ENCODE measurements at regions not wholly inside any gene's neighbourhood (a gene's known extent, or its start where the extent isn't known, plus 50 kb on each side); places are given as distances from the start of the nearest gene placed in this dataset.
"Not testable (repeated sequence)": the region's sequence is repeated elsewhere in the genome, so short reads cannot be mapped to it uniquely, and the experiment has no call there.

- no peaks in the 10 kb centered on the region for H3K36me3 Mint-ChIP-seq (ENCODE audit: low read depth)
- no peaks in the 10 kb centered on the region for H3K4me1 Mint-ChIP-seq (ENCODE audit: low read depth)
- no peaks in the 10 kb centered on the region for H3K27me3 Mint-ChIP-seq (ENCODE audit: low read depth)
- no peak for DNase-seq (ENCODE audit: low spot score)
- no peak overlapping the region for H3K4me3 Mint-ChIP-seq
- H3K27ac Mint-ChIP-seq, result no peak overlapping the region
- peaks cover 29% of the 10 kb centered on the region for H3K9me3 Mint-ChIP-seq
These were observed 650.9 kb downstream of the CCDC85A start for GRCh38 chr2:56834686-56835085.

- H3K4me3 Mint-ChIP-seq; H3K27ac Mint-ChIP-seq; H3K36me3 Mint-ChIP-seq (ENCODE audit: low read depth); H3K4me1 Mint-ChIP-seq (ENCODE audit: low read depth); H3K27me3 Mint-ChIP-seq (ENCODE audit: low read depth); DNase-seq (ENCODE audit: low spot score): not testable (repeated sequence)
- peaks cover 27% of the 10 kb centered on the region for H3K9me3 Mint-ChIP-seq
These were observed 656.2 kb downstream of the CCDC85A start for GRCh38 chr2:56840009-56840408.

GRCh38 chr2:56860991-56861390 is 677.2 kb downstream of the CCDC85A start:
- Mint-ChIP-seq H3K4me3 (no peak overlapping the region), H3K9me3 (peaks cover 46% of the 10 kb centered on the region), H3K36me3 (ENCODE audit: low read depth) (no peaks in the 10 kb centered on the region), H3K4me1 (ENCODE audit: low read depth) (no peaks in the 10 kb centered on the region), H3K27ac (no peak overlapping the region), H3K27me3 (ENCODE audit: low read depth) (no peaks in the 10 kb centered on the region)
- no peak for DNase-seq (ENCODE audit: low spot score)

GRCh38 chr2:56871644-56872043 is 687.9 kb downstream of the CCDC85A start:
- no peak overlapping the region for H3K4me3 Mint-ChIP-seq
- no peak overlapping the region for H3K27ac Mint-ChIP-seq
- H3K36me3 Mint-ChIP-seq (ENCODE audit: low read depth), result no peaks in the 10 kb centered on the region
- no peaks in the 10 kb centered on the region for H3K4me1 Mint-ChIP-seq (ENCODE audit: low read depth)
- DNase-seq (ENCODE audit: low spot score), result no peak
- no peaks in the 10 kb centered on the region for H3K27me3 Mint-ChIP-seq (ENCODE audit: low read depth)
- peaks cover 48% of the 10 kb centered on the region for H3K9me3 Mint-ChIP-seq

- peaks cover 37% of the 10 kb centered on the region for H3K9me3 Mint-ChIP-seq
- no peaks in the 10 kb centered on the region for H3K36me3 Mint-ChIP-seq (ENCODE audit: low read depth)
- no peak for DNase-seq (ENCODE audit: low spot score)
- H3K4me3 Mint-ChIP-seq, result no peak overlapping the region
- no peak overlapping the region for H3K27ac Mint-ChIP-seq
- H3K4me1 Mint-ChIP-seq (ENCODE audit: low read depth), result no peaks in the 10 kb centered on the region
- H3K27me3 Mint-ChIP-seq (ENCODE audit: low read depth), result no peaks in the 10 kb centered on the region
These were observed 690.9 kb downstream of the CCDC85A start for GRCh38 chr2:56874717-56875116.

- Mint-ChIP-seq H3K9me3 (peaks cover 20% of the 10 kb centered on the region), H3K4me1 (ENCODE audit: low read depth) (no peaks in the 10 kb centered on the region), H3K36me3 (ENCODE audit: low read depth) (no peaks in the 10 kb centered on the region), H3K4me3 (no peak overlapping the region), H3K27me3 (ENCODE audit: low read depth) (no peaks in the 10 kb centered on the region), H3K27ac (no peak overlapping the region)
- DNase-seq (ENCODE audit: low spot score), result no peak
These were observed 705.9 kb downstream of the CCDC85A start for GRCh38 chr2:56889738-56890137.

- Mint-ChIP-seq H3K27ac (no peak overlapping the region), H3K36me3 (ENCODE audit: low read depth) (no peaks in the 10 kb centered on the region), H3K4me3 (no peak overlapping the region), H3K9me3 (peaks cover 20% of the 10 kb centered on the region), H3K4me1 (ENCODE audit: low read depth) (no peaks in the 10 kb centered on the region), H3K27me3 (ENCODE audit: low read depth) (no peaks in the 10 kb centered on the region)
- DNase-seq (ENCODE audit: low spot score), result no peak
These were observed 708.6 kb downstream of the CCDC85A start for GRCh38 chr2:56892382-56892781.

- Mint-ChIP-seq H3K36me3 (ENCODE audit: low read depth) (no peaks in the 10 kb centered on the region), H3K27ac (no peak overlapping the region), H3K4me3 (no peak overlapping the region), H3K9me3 (peaks cover 21% of the 10 kb centered on the region), H3K27me3 (ENCODE audit: low read depth) (no peaks in the 10 kb centered on the region), H3K4me1 (ENCODE audit: low read depth) (no peaks in the 10 kb centered on the region)
- no peak for DNase-seq (ENCODE audit: low spot score)
These were observed 715.2 kb downstream of the CCDC85A start for GRCh38 chr2:56898986-56899385.

- Mint-ChIP-seq H3K36me3 (ENCODE audit: low read depth) (no peaks in the 10 kb centered on the region), H3K4me3 (no peak overlapping the region), H3K27me3 (ENCODE audit: low read depth) (no peaks in the 10 kb centered on the region), H3K27ac (no peak overlapping the region), H3K4me1 (ENCODE audit: low read depth) (no peaks in the 10 kb centered on the region), H3K9me3 (peaks cover 52% of the 10 kb centered on the region)
- DNase-seq (ENCODE audit: low spot score), result no peak
These were observed 728.7 kb downstream of the CCDC85A start for GRCh38 chr2:56912490-56912889.

- Mint-ChIP-seq H3K27me3 (ENCODE audit: low read depth) (no peaks in the 10 kb centered on the region), H3K9me3 (peaks cover 41% of the 10 kb centered on the region), H3K36me3 (ENCODE audit: low read depth) (no peaks in the 10 kb centered on the region), H3K4me1 (ENCODE audit: low read depth) (no peaks in the 10 kb centered on the region), H3K4me3 (no peak overlapping the region), H3K27ac (no peak overlapping the region)
- no peak for DNase-seq (ENCODE audit: low spot score)
These were observed 735.0 kb downstream of the CCDC85A start for GRCh38 chr2:56918790-56919189.

GRCh38 chr2:56933976-56934375 is 750.2 kb downstream of the CCDC85A start:
- H3K4me1 Mint-ChIP-seq (ENCODE audit: low read depth), result no peaks in the 10 kb centered on the region
- H3K4me3 Mint-ChIP-seq, result no peak overlapping the region

GRCh38 chr2:56934866-56935265 is 751.1 kb downstream of the CCDC85A start:
- Mint-ChIP-seq H3K27ac (no peak overlapping the region), H3K36me3 (ENCODE audit: low read depth) (no peaks in the 10 kb centered on the region), H3K4me1 (ENCODE audit: low read depth) (no peaks in the 10 kb centered on the region), H3K9me3 (peaks cover 16% of the 10 kb centered on the region), H3K27me3 (ENCODE audit: low read depth) (no peaks in the 10 kb centered on the region), H3K4me3 (no peak overlapping the region)
- no peak for DNase-seq (ENCODE audit: low spot score)

More at GRCh38 chr2:56933976-56934375, 750.2 kb downstream of the CCDC85A start:
- Mint-ChIP-seq H3K36me3 (ENCODE audit: low read depth) (no peaks in the 10 kb centered on the region), H3K27ac (no peak overlapping the region), H3K27me3 (ENCODE audit: low read depth) (no peaks in the 10 kb centered on the region), H3K9me3 (peaks cover 10% of the 10 kb centered on the region)
- DNase-seq (ENCODE audit: low spot score), result no peak

GRCh38 chr2:56940054-56940453 is 756.3 kb downstream of the CCDC85A start:
- H3K36me3 Mint-ChIP-seq (ENCODE audit: low read depth), result no peaks in the 10 kb centered on the region
- H3K4me1 Mint-ChIP-seq (ENCODE audit: low read depth), result no peaks in the 10 kb centered on the region

GRCh38 chr2:56952871-56953270 is 769.1 kb downstream of the CCDC85A start:
- Mint-ChIP-seq H3K27ac (no peak overlapping the region), H3K4me1 (ENCODE audit: low read depth) (no peaks in the 10 kb centered on the region), H3K4me3 (no peak overlapping the region), H3K36me3 (ENCODE audit: low read depth) (no peaks in the 10 kb centered on the region), H3K9me3 (peaks cover 39% of the 10 kb centered on the region), H3K27me3 (ENCODE audit: low read depth) (no peaks in the 10 kb centered on the region)
- no peak for DNase-seq (ENCODE audit: low spot score)

More at GRCh38 chr2:56940054-56940453, 756.3 kb downstream of the CCDC85A start:
- DNase-seq (ENCODE audit: low spot score), result no peak
- H3K27ac Mint-ChIP-seq, result no peak overlapping the region
- H3K9me3 Mint-ChIP-seq, result peaks cover 31% of the 10 kb centered on the region
- no peaks in the 10 kb centered on the region for H3K27me3 Mint-ChIP-seq (ENCODE audit: low read depth)
- no peak overlapping the region for H3K4me3 Mint-ChIP-seq

GRCh38 chr2:56960581-56960980 is 776.8 kb downstream of the CCDC85A start:
- H3K4me3 Mint-ChIP-seq, result no peak overlapping the region
- H3K27me3 Mint-ChIP-seq (ENCODE audit: low read depth), result no peaks in the 10 kb centered on the region
- H3K4me1 Mint-ChIP-seq (ENCODE audit: low read depth), result no peaks in the 10 kb centered on the region
- H3K9me3 Mint-ChIP-seq, result peaks cover 39% of the 10 kb centered on the region
- H3K27ac Mint-ChIP-seq, result no peak overlapping the region
- no peak for DNase-seq (ENCODE audit: low spot score)
- no peaks in the 10 kb centered on the region for H3K36me3 Mint-ChIP-seq (ENCODE audit: low read depth)

All from T-helper 2 cell treated with Interferon-gamma antibody and Interleukin-4, amounts not matched to agents 5 μg/mL and 100 μg/mL, for 36 hours (primary cell).